HPDE6-E6E7 (cell line): ENCODE measurements at regions not wholly inside any gene's neighbourhood (a gene's known extent, or its start where the extent isn't known, plus 50 kb on each side); places are given as distances from the start of the nearest gene placed in this dataset.
"Not testable (repeated sequence)": the region's sequence is repeated elsewhere in the genome, so short reads cannot be mapped to it uniquely, and the experiment has no call there.

ENCODE experiments used
- DNase-seq: peaks from one replicate; pipeline ENCODE4 v3.0.0; 2011; ENCODE audit warnings: missing footprints; ENCODE audit errors: extremely low spot score

DNA sequence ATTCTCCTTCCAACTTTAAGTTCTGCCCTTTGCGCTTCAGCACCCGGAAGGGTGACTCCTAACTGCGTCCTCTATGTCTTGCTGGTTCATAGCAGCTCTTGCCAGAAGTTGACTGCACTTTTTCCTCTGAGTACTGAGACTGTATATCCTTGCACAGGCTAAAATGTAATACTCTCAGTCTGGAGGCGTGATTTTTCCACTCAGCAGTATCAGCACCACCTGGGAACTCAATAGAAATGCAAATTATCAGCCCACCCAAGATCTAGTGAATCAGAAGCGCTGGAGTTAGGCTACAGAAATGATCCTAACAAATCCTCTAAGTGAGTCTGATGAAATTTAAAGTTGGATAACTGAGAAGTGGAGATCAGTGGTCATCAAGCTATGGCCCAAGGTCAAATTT, 1611.9 kb upstream of the SLC10A2 start:
- DNase-seq, result no peak

DNA sequence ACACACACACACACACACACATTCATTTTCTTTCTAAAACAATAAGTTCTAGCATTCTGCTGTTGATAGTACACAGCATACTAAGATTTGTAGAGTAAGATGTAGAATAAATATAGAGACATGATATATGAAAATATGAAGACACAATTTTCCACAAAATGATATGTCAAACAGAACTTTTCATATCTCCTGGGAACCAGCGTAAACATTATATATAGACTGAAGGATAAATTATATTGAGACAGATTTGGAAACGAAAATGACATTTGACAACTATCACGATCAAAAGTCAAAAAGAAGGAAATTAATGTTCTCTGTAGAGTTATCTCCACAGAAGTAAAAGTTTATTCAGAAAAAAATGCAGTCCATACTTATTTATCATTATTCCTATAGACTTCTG, 1605.7 kb upstream of the SLC10A2 start:
- no peak for DNase-seq

DNA sequence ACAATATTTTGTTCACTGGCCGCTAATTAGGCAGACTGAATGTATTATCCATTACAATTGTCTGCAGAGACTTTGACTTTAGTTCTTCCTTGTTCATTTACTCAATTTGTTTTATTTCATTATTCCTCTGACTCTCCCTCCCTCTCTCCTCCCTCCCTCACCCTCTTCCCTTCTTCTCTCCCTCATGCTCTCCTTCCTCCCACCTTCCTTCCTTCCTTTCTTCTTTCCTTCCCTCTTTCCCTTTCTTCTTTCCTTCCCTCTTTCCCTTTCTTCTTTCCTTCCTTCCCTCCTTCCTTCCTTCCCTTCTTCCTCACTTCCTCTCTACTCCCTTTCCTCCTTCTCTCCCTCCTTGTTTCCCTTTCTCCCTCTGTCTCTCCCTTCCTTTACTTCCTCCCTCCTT, 1591.0 kb upstream of the SLC10A2 start:
- no peak for DNase-seq

DNA sequence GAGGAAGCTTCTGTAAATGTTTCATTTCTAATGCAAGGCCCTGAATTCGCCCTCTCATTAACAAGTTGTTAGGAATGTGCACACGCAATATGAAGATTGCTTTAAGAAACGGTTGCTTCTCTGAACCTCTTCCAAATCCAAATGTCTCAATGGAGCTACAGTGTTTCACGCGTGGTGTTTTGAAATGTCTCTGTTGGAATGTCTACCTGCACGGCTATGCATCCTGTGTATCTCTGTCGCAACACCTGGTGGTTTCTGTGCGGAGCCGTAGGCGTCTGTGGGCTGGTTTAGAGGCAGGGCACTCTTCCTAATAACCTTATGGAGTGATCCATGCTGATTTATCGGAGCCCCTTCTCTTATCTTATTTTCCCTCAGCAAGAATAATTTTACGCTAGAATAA, 1584.2 kb upstream of the SLC10A2 start:
- no peak for DNase-seq

DNA sequence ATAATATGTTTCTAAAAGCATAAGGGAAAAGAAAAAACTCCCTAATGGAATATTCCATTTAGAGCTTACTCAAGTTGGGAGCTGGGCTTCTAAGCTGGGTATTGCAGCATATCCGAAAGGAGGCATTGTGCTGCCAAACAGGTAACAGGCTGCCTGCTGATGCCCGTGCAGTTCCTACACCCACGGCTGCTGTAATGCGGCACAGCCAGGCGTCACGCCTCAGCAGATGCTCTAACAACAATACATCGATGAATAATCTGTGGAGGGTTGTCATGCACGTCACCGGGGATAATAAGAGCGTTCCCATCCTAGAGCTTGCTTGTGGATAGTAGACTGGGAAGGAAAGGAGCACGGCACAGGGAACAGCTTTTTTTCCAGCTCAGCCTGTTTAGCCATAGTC, 1582.1 kb upstream of the SLC10A2 start:
- DNase-seq, result no peak

DNA sequence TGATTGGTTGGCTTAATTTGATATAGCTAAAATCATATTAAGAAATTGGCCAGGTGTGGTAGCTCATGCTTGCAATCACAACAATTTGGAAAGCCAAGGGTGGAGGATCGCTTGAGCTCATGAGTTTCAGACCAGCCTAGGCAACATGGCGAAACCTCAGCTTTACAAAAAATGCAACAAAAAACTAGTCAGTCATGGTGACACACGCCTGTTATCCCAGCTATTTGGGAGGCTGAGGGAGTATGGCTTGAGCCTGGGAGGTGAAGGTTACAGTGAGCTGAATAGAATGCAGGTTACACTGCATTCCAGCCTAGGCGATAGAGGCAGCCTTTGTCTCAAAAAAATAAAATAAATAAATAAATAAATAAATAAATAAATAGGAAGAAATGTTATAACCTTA, 1579.6 kb upstream of the SLC10A2 start:
- no peak for DNase-seq

- no peak for DNase-seq
Measured at GRCh38 chr13:104641309-104641708, 1575.1 kb upstream of the SLC10A2 start.

GRCh38 chr13:104635879-104636278, 1569.7 kb upstream of the SLC10A2 start:
- no peak for DNase-seq

DNA sequence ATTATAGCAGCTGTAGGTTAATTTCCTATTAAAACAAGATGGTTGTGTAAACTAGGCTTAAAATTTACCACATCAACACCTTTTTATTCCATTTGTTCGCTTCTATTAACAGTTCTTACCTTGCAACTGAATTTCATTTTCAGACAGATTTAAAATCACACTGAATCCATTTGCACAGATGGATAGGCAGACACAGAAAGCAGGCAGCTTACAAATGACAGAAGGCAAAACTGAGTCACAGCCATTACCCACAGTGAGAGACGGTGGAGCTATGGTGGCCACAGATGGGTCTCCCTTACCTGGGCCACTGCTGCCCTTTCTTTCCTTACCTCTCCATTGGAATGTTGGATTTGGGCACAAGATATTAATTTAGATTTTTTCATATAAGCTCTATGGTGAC, 1567.8 kb upstream of the SLC10A2 start:
- DNase-seq, result no peak

GRCh38 chr13:104632736-104633135, 1566.5 kb upstream of the SLC10A2 start:
- DNase-seq, result no peak

- DNase-seq, result no peak
Measured at GRCh38 chr13:104625201-104625600, 1559.0 kb upstream of the SLC10A2 start.

- no peak for DNase-seq
Measured at GRCh38 chr13:104616990-104617389, 1550.8 kb upstream of the SLC10A2 start.

- no peak for DNase-seq
Measured at GRCh38 chr13:104614361-104615145, 1548.3 kb upstream of the SLC10A2 start.

DNA sequence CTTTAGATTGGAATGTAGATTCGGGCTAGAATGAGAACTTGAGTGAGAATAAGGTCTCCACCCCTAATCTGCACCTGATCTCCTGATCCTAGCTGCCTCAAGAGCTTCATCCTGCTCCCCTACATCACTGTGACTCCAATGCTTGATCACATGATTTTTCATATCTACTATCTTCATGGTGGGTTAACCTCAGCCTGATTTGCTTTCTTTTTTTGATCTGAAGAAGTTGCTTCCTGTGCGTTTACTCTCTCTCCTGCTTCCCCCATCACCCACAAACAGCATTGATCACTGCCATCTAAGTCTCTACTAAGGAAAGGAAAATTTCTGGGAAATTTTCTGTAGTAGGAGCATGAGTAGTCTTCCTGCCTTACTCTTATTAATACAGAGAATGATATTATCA, 1542.1 kb upstream of the SLC10A2 start:
- no peak for DNase-seq

GRCh38 chr13:104605435-104605834, 1539.2 kb upstream of the SLC10A2 start:
- not testable (repeated sequence) for DNase-seq

GRCh38 chr13:104597546-104598180, 1531.4 kb upstream of the SLC10A2 start:
- no peak for DNase-seq

DNA sequence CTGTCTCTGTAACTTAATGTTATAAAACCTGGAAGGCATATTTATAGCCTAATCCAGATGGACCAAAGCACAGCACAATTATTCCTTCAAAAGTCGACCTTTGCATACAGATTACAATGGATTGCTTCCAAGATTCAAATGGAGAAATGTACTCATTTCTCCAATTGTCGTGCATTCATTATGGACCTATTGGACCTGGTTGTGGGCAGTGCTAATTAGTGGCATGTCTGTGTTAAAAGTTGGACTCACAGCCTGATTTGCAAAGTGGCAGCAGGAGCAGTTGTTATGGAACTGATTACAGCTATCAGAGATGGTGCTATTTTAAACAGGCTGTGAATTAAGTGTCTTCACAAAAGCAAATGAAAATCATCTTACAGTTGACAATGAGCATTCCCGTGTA, 1529.3 kb upstream of the SLC10A2 start:
- no peak for DNase-seq

- DNase-seq, result no peak
Measured at GRCh38 chr13:104594806-104595205, 1528.6 kb upstream of the SLC10A2 start.

GRCh38 chr13:104593693-104594092, 1527.5 kb upstream of the SLC10A2 start:
- DNase-seq, result no peak

DNA sequence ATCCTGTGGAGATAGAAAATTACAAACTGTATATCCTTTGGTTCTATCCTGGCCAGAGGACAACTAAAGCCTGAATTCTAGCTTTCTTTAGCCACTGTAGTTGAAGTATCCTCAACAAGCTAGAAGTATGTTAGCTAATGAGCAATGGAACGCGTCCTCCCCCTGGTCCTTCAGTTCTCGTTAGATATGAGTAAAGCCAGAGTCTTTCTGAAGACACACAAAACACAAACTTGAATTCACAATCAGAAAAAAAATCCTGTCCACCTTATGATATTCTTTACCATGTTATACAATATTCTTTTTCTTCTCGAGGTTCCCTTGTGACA, 1527.0 kb upstream of the SLC10A2 start:
- DNase-seq, result no peak

DNA sequence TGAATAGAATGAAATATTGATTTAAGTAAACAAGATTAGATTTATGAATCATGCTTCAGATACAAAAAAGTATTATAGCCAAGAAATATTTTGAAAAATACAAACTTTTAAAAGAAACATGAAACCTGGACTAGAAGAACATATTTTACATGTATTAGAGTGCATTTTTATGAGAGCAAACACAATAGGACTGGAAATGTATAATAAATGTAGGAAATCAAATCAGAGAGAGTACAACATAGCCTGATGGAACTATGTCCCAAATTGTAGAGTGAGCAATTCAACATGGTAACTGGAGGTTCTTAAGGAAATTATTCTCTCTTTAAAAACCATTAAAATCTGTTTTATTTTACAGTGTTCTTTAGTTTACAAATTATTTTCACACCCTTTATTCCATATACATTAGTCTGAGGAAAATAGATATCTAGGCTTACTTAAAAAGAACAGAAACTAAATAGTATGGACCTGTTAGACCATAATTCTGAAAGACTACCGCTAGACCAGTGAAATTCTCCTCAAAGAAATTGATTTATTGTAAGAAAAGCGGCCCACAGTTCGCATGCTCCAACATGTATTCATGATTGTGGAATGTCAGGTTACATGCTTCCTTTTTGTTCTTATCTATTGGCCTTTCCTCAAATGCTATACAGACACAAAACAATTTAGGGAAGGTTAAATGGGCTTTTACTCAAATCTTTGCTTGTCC, 1526.5 kb upstream of the SLC10A2 start:
- DNase-seq, result no peak

DNA sequence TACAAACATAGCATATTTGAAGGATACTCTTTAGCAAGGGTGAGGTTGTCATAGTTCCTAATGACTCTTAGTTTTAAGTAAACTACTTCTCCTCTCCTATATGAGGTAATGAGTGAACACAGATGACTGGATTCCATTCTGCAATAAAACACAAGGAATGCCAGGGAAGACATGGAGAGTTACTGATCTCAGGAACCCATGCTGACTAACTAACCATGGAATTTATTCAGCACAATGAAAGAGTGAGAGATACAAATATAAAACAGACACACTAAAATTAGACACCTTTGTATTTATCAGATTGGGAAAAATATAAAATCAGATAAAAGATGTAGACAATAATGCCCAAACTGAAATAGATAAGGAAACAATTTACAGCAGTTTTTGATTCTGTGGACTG, 1525.9 kb upstream of the SLC10A2 start:
- DNase-seq, result peak; percentile 7
